ENCODE measurements at regions not wholly inside any gene's neighbourhood (a gene's known extent, or its start where the extent isn't known, plus 50 kb on each side); places are given as distances from the start of the nearest gene placed in this dataset.

DNA sequence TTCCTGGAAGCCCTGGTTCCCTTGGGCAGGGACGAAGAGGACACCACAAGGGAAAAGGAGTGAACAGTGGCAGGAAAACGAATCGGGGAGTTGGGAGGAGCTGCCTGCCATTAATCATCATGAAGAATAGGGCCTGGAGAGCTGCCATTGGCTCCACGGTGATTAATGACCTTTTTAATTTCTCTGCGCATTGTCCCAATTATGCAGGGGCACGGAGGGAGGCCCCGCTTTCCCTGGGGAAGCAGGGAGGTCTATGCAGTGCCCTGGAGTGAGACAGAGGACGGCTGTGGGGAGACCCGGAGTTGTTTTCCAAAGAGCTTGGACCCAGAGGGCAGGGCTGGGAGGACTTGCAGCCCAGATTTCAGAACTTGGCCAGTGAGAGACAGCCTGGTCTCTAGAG is 338.9 kb upstream of the C16orf82 start:
- Histone ChIP-seq H3K27me3 (ENCODE audit: control insufficient read depth in 1 of 2, insufficient read depth in 2 of 2, low read length in 2 of 2) (no peaks in the 10 kb centered on the region; a peak in 1 of 5 replicates), H3K4me2 (ENCODE audit: low read depth, low read length) (no peak overlapping the region), H2AFZ (ENCODE audit: low read length) (no peak overlapping the region), H3K9ac (ENCODE audit: insufficient read depth, low read depth, low read length) (no peak overlapping the region), H3K9me3 (ENCODE audit: low read length) (no peaks in the 10 kb centered on the region), H4K20me1 (ENCODE audit: insufficient read depth, low read length) (no peaks in the 10 kb centered on the region), H3K79me2 (ENCODE audit: insufficient read depth, low read length) (no peaks in the 10 kb centered on the region), H3K27ac (ENCODE audit: extremely low read length, insufficient read depth, low read length) (no peak overlapping the region), H3K36me3 (replicated peaks in 1 of 2; ENCODE audit: control insufficient read depth in 1 of 2, insufficient read depth in 2 of 2, low read length in 2 of 2) (no peaks in the 10 kb centered on the region), H3K4me1 (ENCODE audit: insufficient read depth, low read length) (no peaks in the 10 kb centered on the region), H3K4me3 (replicated peaks in 1 of 3; ENCODE audit: insufficient read depth in 1 of 3, low read depth in 2 of 3, low read length in 3 of 3) (no peak overlapping the region)
- BruUV-seq (replicated peaks), result no TSS peak
- TF ChIP-seq, protein P1, sequence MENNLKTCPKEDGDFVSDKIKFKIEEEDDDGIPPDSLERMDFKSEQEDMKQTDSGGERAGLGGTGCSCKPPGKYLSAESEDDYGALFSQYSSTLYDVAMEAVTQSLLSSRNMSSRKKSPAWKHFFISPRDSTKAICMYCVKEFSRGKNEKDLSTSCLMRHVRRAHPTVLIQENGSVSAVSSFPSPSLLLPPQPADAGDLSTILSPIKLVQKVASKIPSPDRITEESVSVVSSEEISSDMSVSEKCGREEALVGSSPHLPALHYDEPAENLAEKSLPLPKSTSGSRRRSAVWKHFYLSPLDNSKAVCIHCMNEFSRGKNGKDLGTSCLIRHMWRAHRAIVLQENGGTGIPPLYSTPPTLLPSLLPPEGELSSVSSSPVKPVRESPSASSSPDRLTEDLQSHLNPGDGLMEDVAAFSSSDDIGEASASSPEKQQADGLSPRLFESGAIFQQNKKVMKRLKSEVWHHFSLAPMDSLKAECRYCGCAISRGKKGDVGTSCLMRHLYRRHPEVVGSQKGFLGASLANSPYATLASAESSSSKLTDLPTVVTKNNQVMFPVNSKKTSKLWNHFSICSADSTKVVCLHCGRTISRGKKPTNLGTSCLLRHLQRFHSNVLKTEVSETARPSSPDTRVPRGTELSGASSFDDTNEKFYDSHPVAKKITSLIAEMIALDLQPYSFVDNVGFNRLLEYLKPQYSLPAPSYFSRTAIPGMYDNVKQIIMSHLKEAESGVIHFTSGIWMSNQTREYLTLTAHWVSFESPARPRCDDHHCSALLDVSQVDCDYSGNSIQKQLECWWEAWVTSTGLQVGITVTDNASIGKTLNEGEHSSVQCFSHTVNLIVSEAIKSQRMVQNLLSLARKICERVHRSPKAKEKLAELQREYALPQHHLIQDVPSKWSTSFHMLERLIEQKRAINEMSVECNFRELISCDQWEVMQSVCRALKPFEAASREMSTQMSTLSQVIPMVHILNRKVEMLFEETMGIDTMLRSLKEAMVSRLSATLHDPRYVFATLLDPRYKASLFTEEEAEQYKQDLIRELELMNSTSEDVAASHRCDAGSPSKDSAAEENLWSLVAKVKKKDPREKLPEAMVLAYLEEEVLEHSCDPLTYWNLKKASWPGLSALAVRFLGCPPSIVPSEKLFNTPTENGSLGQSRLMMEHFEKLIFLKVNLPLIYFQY (CRISPR knock-in tag; IDR thresholded peaks at IDR 0.05; ENCODE audit: borderline replicate concordance), result no peak
- TF ChIP-seq, protein P2, sequence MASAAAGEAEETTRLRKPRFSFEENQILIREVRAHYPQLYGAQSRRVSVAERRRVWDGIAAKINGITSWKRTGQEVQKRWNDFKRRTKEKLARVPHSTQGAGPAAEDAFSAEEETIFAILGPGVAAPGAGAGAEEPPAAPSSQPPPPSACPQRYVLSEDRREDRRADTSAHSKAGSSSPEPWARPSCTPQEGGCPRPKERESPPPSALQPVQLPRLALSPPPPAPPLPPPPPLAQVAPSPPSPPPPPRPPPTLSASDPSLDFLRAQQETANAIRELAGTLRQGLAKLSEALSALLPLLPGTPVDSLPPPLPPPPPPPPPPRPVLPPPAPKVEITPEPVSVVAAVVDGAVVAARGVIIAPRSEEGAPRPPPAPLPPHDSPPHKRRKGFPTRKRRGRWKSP (CRISPR knock-in tag; IDR thresholded peaks at IDR 0.05), result no peak
- TF ChIP-seq ZNF264 (CRISPR knock-in tag; IDR thresholded peaks at IDR 0.05), result no peak
- no peak for TF ChIP-seq TCF12 (IDR thresholded peaks at IDR 0.05)
- TF ChIP-seq TCF12 (CRISPR knock-in tag; IDR thresholded peaks at IDR 0.05), result no peak
- TF ChIP-seq ZNF883 (CRISPR knock-in tag; IDR thresholded peaks at IDR 0.05; ENCODE audit: not compliant biosample characterization), result no peak
- no peak for TF ChIP-seq RBM22 (optimal IDR thresholded peaks at IDR 0.05; ENCODE audit: low read length)
- no peak for TF ChIP-seq NRL (CRISPR knock-in tag; IDR thresholded peaks at IDR 0.05; ENCODE audit: borderline replicate concordance)
- TF ChIP-seq, protein P3, sequence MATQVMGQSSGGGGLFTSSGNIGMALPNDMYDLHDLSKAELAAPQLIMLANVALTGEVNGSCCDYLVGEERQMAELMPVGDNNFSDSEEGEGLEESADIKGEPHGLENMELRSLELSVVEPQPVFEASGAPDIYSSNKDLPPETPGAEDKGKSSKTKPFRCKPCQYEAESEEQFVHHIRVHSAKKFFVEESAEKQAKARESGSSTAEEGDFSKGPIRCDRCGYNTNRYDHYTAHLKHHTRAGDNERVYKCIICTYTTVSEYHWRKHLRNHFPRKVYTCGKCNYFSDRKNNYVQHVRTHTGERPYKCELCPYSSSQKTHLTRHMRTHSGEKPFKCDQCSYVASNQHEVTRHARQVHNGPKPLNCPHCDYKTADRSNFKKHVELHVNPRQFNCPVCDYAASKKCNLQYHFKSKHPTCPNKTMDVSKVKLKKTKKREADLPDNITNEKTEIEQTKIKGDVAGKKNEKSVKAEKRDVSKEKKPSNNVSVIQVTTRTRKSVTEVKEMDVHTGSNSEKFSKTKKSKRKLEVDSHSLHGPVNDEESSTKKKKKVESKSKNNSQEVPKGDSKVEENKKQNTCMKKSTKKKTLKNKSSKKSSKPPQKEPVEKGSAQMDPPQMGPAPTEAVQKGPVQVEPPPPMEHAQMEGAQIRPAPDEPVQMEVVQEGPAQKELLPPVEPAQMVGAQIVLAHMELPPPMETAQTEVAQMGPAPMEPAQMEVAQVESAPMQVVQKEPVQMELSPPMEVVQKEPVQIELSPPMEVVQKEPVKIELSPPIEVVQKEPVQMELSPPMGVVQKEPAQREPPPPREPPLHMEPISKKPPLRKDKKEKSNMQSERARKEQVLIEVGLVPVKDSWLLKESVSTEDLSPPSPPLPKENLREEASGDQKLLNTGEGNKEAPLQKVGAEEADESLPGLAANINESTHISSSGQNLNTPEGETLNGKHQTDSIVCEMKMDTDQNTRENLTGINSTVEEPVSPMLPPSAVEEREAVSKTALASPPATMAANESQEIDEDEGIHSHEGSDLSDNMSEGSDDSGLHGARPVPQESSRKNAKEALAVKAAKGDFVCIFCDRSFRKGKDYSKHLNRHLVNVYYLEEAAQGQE (IDR thresholded peaks at IDR 0.05; ENCODE audit: borderline replicate concordance in 1 of 2, low read depth in 1 of 2, low read length in 2 of 2), result no peak
- TF ChIP-seq MYC (CRISPR knock-in tag; IDR thresholded peaks at IDR 0.05; ENCODE audit: borderline replicate concordance), result no peak
- no peak for TF ChIP-seq CCDC6 (CRISPR knock-in tag; IDR thresholded peaks at IDR 0.05)
- TF ChIP-seq MTA3 (CRISPR knock-in tag; IDR thresholded peaks at IDR 0.05), result no peak
- no peak for DNase-seq (ENCODE audit: low spot score)
- CTCF ChIA-PET (ENCODE audit: low intra/inter-chr PET ratio, low total read pairs), result no interaction called here
- 13% methylated on average over 9 of the region's 9 CpGs for WGBS (ENCODE audit: low lambda C conversion rate)
- FAIRE-seq, result no peak
- in situ Hi-C loops (cut with HindIII; ENCODE audit: extremely low pct_ligation_motif_present, low pct_unique_long_range_greater_than_20kb) (no loop called here), intact Hi-C loops (cut with micrococcal nuclease; ENCODE audit: unreplicated experiment) (no loop called here)
- POLR2A ChIA-PET, result no interaction called here
- ATAC-seq, result no peak

Measured in HepG2 (cell line).